Fibroblast of villous mesenchyme (primary cell): ENCODE measurements at regions not wholly inside any gene's neighbourhood (a gene's known extent, or its start where the extent isn't known, plus 50 kb on each side); places are given as distances from the start of the nearest gene placed in this dataset.
"Not testable (repeated sequence)": the region's sequence is repeated elsewhere in the genome, so short reads cannot be mapped to it uniquely, and the experiment has no call there.

Source experiments
- DNase-seq: peaks from one replicate; pipeline ENCODE4 v3.0.0-alpha.2; 2010; ENCODE audit warnings: low read depth
- H3K4me3 ChIP-seq: 2 replicates; pipeline ENCODE4 v1.5.1; 2011; ENCODE audit warnings: low read depth, mild to moderate bottlenecking, low read length
- TF ChIP-seq, protein P1 (sequence below): IDR thresholded peaks from 2 replicates; pipeline ENCODE4 v1.5.1; 2012; ENCODE audit warnings: low read depth, mild to moderate bottlenecking, low read length; ENCODE audit not compliant: insufficient read depth

DNA sequence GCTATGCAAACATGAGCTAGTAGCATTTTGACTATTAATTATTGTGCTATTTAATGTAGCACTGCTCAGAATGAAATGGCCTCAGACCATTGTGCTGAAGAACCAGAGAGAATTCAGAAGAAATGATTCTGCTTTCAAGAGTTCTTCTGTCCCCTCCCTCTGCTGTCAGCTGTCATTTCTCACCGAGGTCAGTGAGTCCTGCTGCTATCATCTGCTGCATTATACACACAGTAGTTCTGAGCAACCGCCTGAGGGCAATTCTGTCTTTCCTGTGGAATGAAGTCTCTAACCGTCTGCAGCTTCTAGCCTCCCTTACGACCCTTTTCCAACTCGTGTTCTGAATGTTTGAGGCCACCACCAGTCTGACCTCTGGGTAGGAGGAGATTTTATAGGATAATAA is 249.4 kb downstream of the HNRNPD start:
- TF ChIP-seq, protein P1, sequence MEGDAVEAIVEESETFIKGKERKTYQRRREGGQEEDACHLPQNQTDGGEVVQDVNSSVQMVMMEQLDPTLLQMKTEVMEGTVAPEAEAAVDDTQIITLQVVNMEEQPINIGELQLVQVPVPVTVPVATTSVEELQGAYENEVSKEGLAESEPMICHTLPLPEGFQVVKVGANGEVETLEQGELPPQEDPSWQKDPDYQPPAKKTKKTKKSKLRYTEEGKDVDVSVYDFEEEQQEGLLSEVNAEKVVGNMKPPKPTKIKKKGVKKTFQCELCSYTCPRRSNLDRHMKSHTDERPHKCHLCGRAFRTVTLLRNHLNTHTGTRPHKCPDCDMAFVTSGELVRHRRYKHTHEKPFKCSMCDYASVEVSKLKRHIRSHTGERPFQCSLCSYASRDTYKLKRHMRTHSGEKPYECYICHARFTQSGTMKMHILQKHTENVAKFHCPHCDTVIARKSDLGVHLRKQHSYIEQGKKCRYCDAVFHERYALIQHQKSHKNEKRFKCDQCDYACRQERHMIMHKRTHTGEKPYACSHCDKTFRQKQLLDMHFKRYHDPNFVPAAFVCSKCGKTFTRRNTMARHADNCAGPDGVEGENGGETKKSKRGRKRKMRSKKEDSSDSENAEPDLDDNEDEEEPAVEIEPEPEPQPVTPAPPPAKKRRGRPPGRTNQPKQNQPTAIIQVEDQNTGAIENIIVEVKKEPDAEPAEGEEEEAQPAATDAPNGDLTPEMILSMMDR: no peak
- DNase-seq: no peak
- no peak overlapping the region for H3K4me3 ChIP-seq

DNA sequence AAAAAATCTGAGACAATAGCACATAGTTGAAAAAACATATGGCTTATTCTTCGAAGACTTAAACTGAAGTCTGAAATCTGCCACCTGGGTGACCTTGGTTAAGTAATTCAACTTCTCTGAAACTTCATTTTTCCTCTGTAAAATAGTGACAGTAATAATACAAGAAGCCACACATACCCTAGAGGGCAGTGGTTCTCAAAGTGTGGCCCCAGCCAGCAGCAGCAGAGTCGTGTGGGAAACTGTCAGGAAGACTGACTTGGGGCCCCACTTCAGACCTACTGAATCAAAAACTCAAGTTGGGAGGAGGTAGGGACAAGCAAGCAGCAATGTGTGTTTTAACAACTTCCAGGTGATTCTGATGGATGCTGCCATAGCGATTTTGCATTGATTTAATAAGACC is 249.9 kb downstream of the HNRNPD start:
- DNase-seq: no peak
- H3K4me3 ChIP-seq: no peak overlapping the region
- TF ChIP-seq, protein P1: no peak

DNA sequence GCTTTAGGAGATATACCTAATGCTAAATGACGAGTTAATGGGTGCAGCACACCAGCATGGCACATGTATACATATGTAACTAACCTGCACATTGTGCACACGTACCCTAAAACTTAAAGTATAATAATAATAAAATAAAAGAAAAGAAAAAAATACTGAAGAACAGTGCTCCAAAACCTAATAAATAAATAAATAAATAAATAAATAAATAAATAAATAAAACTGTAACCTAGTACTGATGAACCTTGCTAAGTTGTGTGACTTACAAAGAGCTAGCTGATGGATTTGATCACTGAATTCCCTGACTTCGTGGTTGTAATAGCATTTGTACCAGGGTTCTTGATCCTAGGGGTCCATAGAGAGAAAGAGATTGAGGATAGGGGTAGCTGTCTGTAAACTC is 258.6 kb downstream of the HNRNPD start:
- H3K4me3 ChIP-seq, DNase-seq: not testable (repeated sequence)

DNA sequence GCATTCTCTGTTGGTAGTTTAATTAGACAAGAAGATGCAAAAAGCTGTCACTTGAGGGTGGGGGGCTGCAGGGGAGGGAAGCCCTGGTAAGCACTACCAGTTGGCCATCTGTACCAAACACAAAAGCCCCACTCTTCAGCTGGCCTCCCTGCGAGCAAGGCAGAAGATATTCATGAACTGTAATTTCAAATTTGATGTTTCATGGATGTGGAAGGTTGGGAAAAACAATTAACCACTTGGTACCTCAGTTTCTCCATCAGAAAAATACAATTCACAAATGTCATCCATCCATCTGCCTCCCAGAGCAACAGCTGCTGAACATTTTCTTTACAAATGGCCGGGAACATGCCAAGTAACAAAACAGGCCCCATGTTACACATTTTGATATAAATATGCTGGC is 265.3 kb downstream of the HNRNPD start:
- DNase-seq: no peak
- TF ChIP-seq, protein P1: no peak
- no peak overlapping the region for H3K4me3 ChIP-seq

DNA sequence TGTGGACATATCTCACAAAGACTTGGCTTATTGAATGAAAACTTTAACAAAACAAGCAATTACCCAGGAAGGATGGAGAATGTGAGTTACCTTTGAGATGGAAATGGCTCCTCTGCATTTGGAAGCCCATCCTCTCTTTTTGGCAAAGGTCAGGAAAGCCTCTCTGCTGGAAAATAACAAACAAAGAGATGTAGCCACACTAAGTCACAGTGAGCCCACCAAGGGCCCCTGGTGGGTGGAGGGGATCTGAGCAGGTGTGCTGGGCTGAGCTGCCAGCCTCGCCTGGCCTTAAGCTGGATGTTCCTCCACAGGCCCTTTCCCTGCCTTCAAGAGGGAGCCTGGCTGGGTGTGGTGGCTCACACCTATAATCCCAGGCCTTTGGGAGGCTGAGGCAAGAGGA is 269.2 kb downstream of the HNRNPD start:
- no peak for DNase-seq
- TF ChIP-seq, protein P1: no peak
- no peak overlapping the region for H3K4me3 ChIP-seq

DNA sequence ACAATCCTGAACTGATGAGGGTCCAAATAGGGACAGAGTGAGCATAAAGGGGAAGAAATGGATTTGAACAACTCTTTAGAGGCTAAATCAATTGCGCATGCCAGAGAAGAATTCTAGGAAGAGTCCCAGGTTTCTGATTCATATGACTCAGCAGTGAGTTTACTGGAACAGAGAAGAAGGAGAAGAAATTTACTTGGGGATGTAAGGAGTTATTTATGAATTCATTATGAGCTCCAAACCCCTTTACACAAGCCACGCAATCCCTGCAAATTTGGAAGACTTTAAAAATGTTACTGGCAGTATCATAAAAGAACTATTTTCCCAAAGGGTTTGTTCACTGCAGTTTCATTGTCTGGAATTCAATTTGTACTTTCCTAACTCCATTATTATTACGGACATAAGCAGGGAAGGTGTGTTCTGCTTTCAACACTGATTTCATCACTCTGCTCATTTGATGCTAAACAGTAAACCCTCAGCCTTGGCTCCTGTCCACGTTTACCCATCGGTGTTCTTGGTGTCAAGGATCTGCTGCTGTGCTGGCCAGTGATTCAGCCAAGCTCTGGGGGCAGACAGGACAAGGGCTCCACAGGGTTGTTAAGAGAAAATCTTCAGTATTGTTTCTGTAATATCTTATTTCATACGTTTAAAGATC is 273.7 kb downstream of the HNRNPD start:
- no peak for DNase-seq
- TF ChIP-seq, protein P1: no peak
- no peak overlapping the region for H3K4me3 ChIP-seq

DNA sequence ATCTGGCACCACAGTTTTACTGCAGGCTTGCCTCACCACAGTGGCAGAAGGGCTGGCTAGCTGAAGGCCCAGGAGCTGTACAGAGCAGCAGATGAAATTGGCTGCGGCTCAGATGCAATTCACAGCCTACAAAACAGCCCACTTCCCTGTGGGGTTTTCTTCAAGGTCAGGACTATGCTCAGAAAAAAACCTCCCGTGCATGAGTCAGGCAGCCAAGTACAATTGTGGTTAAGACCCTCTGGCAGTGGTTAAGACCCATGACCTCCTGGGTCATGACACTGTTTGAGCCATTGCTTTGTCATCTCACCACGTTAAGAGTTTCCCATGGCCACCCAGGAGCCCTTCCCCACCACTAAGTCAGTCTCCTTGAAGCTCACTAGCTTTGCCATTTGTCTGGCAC is 276.3 kb downstream of the HNRNPD start:
- DNase-seq: no peak
- H3K4me3 ChIP-seq: no peak overlapping the region
- TF ChIP-seq, protein P1: no peak

DNA sequence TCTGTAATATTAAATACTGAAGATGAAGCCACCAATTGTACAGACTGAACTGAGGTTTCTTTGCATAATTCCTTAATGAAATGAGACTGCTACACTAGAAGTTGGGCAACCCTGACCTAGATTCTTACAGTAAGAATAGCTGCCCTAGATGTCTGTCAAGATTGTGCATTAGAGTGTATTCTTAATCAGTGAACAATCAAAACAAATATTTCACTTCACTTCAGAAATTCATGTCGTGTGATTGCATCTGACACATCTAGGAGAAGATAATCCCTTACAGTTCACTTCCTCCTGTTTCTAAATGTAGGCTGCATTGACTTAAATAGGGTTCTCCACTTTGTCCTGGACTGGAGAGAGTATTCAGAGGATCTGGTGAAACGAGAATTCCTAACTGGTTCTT is 283.1 kb downstream of the HNRNPD start:
- H3K4me3 ChIP-seq: no peak overlapping the region
- TF ChIP-seq, protein P1: no peak
- no peak for DNase-seq
